GM21786 (cell line): ENCODE measurements at regions not wholly inside any gene's neighbourhood (a gene's known extent, or its start where the extent isn't known, plus 50 kb on each side); places are given as distances from the start of the nearest gene placed in this dataset.

Experiments
- ATAC-seq: cut with Tn5 transposase; IDR thresholded peaks from one replicate; pipeline ENCODE4 v1.9.1; 2021; ENCODE audit not compliant: unreplicated experiment

DNA sequence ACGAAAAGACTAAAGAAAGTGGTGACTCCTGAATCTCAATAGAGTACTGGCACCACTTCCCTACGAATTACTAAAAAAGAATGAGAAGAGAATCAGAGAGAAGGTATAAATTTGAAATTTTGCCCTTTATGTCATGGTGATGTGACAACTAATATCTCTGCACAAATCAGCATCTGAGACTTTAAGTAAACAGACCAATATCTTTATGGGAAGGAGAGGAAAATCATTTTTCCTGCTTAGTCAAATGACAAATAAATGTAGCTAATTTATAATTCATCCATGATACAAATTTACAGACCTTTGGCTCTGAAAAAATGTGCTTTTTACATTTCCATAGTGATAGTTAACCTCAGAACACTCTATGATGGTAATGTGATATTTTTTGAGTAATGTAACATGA lies 424.8 kb upstream of the EPHA5 start:
- ATAC-seq = no peak

DNA sequence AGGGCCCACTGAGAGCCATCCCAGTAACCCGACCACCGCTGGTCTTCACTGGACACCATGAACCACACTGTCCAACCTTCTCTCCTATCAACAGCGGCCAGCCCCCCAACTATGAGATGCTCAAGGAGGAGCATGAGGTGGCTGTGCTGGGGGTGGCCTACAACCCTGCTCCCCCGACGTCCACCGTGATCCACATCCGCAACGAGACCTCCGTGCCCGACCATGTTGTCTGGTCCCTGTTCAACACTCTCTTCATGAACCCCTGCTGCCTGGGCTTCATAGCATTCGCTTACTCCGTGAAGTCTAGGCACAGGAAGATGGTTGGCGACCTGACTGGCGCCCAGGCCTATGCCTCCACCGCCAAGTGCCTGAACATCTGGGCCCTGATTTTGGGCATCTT lies 423.8 kb upstream of the EPHA5 start:
- ATAC-seq = no peak

GRCh38 chr4:66091786-66092185 lies 421.5 kb upstream of the EPHA5 start:
- no peak for ATAC-seq

- no peak for ATAC-seq
Observed at GRCh38 chr4:66073961-66074360, 403.7 kb upstream of the EPHA5 start.

DNA sequence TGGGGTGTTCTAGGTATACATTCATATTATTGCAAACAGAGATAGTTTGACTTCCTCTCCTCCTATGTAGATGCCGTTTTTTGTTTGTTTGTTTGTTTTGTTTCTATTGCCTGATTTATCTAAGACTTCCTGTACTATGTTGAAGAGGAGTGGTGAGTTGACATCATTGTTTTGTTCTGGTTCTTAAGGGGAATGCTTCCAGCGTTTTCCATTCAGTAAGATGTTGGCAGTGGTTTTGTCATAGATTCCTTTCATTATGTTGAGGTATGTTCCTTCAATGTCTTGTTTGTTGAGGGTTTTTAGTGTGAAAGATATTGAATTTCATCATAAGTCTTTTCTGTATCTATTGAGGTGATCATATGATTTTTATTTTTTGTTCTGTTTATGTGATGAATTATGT lies 401.6 kb upstream of the EPHA5 start:
- no peak for ATAC-seq

DNA sequence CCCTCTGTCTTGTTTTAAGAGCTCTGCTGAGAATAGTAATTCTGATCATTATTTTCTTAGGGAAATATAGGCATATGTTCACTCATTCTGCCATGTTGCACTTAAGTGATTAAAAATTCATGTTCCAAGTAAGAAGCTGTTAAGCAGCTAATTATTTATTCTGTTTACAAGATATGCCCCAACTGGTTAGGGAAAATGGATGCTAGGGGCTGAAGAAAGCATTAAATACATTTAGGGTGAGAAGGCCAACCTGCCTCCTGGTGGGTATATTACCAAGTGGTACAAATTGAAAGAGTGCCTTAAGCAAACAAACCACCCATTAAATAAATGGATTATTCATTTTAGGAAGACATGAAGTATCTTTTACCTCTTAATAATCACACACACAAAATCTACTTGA lies 392.6 kb upstream of the EPHA5 start:
- no peak for ATAC-seq

DNA sequence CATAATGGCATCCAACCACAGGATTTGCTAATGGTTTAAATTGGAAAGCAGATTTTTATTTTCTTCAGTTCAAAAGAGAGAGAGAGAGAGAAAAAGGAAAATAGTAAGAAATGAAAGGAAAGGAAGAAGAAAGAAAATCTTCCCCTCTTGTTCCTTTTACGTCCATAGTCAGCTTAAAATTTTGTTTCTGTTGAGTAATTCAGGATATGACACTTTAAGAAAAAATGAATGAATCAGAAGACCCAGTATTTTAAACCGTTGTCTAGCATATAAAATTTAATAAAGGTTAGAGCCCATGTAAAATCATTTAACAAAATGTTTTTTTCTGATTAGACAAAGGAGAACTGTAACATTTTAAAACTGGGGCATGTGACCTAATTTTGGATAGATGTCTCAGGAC lies 391.8 kb upstream of the EPHA5 start:
- no peak for ATAC-seq

GRCh38 chr4:66059556-66059955 lies 389.3 kb upstream of the EPHA5 start:
- ATAC-seq = no peak

- no peak for ATAC-seq
Observed at GRCh38 chr4:66059136-66059535, 388.8 kb upstream of the EPHA5 start.

GRCh38 chr4:66055999-66056398 lies 385.7 kb upstream of the EPHA5 start:
- no peak for ATAC-seq

- no peak for ATAC-seq
Observed at GRCh38 chr4:66052426-66052825, 382.1 kb upstream of the EPHA5 start.

GRCh38 chr4:66048861-66049260 lies 378.6 kb upstream of the EPHA5 start:
- no peak for ATAC-seq

DNA sequence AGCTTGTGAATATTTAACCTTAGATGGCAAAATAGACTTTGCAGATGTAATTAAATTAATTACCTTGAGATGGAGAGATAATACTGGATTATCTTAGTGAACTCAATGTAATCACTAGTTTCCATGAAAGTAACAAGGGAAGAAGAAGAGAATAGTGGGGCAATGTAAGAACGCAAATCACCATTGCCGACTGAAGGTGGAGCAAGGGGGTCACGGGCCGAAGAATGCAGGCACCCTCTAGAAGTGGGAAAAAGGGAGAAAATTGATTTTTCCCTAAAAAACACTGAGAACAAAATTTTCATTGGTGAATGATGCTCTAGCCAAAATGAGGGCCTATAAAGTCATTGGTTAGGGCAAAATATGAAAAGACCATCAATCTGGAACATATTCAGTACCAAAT lies 375.6 kb upstream of the EPHA5 start:
- no peak for ATAC-seq

DNA sequence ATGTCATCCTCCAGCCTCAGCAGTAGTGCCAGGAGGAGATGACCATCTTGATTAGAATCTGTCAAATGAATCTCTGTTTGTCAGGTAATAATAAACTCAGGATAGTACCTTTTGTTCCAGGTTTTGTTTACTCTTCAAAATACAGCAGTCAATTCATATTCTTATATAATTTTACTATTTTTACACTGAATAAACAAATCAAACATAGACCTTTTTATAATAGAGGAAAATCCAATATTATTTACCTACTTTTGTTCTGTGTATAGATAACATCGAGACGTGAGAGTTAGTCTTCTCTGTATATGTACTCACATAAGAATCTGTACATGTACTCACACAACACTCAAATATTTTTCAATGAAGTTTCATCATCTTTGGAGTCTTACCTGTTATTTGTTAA lies 365.4 kb upstream of the EPHA5 start:
- no peak for ATAC-seq

GRCh38 chr4:66034671-66035070 lies 364.4 kb upstream of the EPHA5 start:
- no peak for ATAC-seq

DNA sequence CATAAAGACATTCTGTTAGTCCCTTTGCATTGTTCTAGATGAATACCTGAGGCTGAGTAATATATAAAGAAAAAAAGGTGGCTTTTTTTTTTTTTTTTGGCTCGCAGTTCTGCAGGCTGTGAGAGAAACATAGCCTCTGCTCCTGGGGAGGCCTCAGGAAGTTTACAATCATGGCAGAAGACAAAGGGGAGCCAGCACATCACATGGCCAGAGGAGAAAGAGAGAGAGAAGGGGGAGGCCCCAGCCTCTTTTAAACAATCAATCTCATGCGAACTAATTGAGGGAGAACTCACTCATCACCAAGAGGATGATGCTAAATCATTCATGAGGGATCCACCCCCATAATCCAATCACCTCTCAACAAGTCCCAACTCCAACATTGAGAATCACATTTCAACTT lies 364.0 kb upstream of the EPHA5 start:
- no peak for ATAC-seq

GRCh38 chr4:66032571-66032970 lies 362.3 kb upstream of the EPHA5 start:
- ATAC-seq = no peak

DNA sequence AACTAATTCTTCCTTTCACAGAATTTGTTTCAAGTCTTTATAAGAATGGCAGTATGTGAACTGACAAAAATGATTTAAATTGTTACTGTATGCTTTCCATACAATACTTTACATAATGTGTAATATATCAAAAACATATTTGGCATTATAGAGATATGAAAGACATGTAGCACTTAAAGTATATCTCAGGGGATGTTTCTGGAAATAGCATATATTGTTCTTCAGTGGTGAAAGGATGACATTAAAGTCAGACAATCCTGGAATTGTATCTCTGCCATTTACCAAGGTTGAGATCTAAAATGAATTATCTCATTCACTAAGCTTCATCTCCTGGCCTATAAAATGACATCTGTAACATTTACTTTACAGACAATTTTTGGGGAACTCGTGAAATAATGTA lies 358.4 kb upstream of the EPHA5 start:
- no peak for ATAC-seq

- ATAC-seq = no peak
Observed at GRCh38 chr4:66023061-66023460, 352.8 kb upstream of the EPHA5 start.

DNA sequence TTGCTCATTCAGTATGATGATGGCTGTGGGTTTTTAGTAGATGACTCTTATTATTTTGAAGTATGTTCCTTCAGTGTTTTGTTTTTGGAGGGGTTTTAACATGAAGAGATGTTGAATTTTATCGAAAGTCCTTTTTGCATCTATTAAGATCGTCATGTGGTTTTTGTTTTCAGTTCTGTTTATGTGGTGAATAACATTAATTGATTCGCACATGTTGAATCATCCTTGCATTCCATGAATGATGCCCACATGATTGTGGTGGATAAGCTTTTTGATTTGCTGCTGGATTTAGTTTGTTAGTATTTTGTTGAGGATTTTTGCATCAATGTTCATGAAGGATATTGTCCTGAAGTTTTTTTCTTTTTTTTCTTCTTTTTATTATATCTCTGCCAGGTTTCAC lies 347.4 kb upstream of the EPHA5 start:
- no peak for ATAC-seq

DNA sequence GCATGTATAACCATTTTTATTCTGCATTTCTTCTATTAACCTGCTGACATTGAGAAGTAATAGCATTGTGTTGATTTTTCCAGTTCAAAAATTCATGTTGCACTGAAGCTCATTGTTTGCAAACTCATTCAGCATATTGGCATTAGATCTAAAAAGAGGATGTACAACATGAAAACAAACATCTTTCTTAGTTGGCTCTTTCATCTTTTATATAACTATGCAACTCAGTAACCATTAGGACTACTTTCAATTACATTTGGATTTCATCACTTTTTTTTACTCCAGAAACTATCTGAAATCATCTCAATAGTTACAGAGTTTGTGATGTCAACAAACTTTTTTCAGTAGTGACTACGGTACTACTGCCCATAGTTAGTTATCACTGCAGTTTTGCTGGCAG lies 346.0 kb upstream of the EPHA5 start:
- no peak for ATAC-seq

- no peak for ATAC-seq
Observed at GRCh38 chr4:66014146-66014765, 344.0 kb upstream of the EPHA5 start.

GRCh38 chr4:66000510-66001117 lies 330.3 kb upstream of the EPHA5 start:
- ATAC-seq = no peak
